ENCODE measurements at regions not wholly inside any gene's neighbourhood (a gene's known extent, or its start where the extent isn't known, plus 50 kb on each side); places are given as distances from the start of the nearest gene placed in this dataset.
"Not testable (repeated sequence)": the region's sequence is repeated elsewhere in the genome, so short reads cannot be mapped to it uniquely, and the experiment has no call there.

DNA sequence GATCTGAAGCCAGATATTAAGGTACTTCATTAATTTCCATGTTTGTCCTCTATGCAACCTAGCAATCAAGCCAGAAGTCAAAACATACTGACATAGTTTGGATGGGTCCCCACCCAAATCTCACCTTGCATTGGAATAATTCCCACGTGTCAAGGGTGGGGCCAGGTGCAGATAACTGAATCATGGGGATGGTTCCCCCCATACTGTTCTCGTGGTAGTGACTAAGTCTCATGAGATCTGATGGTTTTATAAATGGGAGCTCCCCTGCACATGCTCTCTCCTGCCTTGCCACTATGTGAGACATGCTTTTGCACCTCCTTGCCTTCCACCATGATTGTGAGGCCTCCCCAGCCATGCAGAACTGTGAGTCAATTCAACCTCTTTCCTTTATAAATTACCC is 143.9 kb upstream of the C1QTNF3 start:
- not testable (repeated sequence) for TF ChIP-seq TAF1 (IDR thresholded peaks at IDR 0.05; ENCODE audit: low read depth); POLR2AphosphoS5 (IDR thresholded peaks at IDR 0.05); CTCF (IDR thresholded peaks at IDR 0.05; ENCODE audit: poor library complexity, severe bottlenecking); MXI1 (conservative IDR thresholded peaks at IDR 0.05; ENCODE audit: poor library complexity, severe bottlenecking); RAD21 (conservative IDR thresholded peaks at IDR 0.05); EZH2 (IDR thresholded peaks at IDR 0.05; ENCODE audit: borderline replicate concordance, insufficient read depth, low read length, poor library complexity, severe bottlenecking)

All from neural cell (in vitro differentiated cells).